ENCODE measurements at regions not wholly inside any gene's neighbourhood (a gene's known extent, or its start where the extent isn't known, plus 50 kb on each side); places are given as distances from the start of the nearest gene placed in this dataset.

DNA sequence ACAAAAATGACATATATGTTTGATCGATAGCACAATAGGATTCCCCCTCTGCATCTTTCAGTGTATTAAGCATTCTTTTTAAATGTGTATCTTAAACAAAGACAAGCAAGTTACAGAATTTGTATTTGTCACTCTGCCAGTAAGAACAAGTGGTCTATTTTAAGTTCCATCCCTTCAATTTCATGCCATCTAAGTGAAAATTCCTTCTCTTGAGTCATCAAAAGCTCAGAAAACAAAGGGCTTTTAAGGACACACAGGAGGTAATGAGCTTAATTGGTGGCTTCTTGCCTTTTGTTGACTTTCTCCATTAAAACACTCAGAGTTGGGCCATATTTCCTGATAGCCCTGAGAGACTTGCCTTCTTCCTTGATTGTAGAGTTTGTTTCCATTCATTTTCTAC is 547.8 kb downstream of the TENT5A start:
- no peak for TF ChIP-seq JUN (IDR thresholded peaks at IDR 0.05; ENCODE audit: low read depth, low read length)
- TF ChIP-seq, protein P1, sequence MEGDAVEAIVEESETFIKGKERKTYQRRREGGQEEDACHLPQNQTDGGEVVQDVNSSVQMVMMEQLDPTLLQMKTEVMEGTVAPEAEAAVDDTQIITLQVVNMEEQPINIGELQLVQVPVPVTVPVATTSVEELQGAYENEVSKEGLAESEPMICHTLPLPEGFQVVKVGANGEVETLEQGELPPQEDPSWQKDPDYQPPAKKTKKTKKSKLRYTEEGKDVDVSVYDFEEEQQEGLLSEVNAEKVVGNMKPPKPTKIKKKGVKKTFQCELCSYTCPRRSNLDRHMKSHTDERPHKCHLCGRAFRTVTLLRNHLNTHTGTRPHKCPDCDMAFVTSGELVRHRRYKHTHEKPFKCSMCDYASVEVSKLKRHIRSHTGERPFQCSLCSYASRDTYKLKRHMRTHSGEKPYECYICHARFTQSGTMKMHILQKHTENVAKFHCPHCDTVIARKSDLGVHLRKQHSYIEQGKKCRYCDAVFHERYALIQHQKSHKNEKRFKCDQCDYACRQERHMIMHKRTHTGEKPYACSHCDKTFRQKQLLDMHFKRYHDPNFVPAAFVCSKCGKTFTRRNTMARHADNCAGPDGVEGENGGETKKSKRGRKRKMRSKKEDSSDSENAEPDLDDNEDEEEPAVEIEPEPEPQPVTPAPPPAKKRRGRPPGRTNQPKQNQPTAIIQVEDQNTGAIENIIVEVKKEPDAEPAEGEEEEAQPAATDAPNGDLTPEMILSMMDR (IDR thresholded peaks at IDR 0.05; ENCODE audit: control extremely low read depth in 1 of 3, insufficient read depth in 1 of 3, low read depth in 1 of 3, low read length in 3 of 3) = no peak
- TF ChIP-seq POLR2A (IDR thresholded peaks at IDR 0.05; ENCODE audit: control extremely low read depth in 1 of 2, low read depth in 2 of 2, low read length in 2 of 2) = no peak
- TF ChIP-seq CHD2 (IDR thresholded peaks at IDR 0.05; ENCODE audit: low read length) = no peak
- TF ChIP-seq RAD21 (IDR thresholded peaks at IDR 0.05 in 1 of 2, conservative IDR thresholded peaks at IDR 0.05 in 1 of 2; ENCODE audit: low read depth in 2 of 2, low read length in 2 of 2) = no peak
- no peak for TF ChIP-seq SIN3A (conservative IDR thresholded peaks at IDR 0.05 in 1 of 2, IDR thresholded peaks at IDR 0.05 in 1 of 2; ENCODE audit: low read depth in 1 of 2, low read length in 2 of 2)
- no peak for TF ChIP-seq SRF (IDR thresholded peaks at IDR 0.05; ENCODE audit: low read depth, low read length)
- TF ChIP-seq POLR2AphosphoS5 (IDR thresholded peaks at IDR 0.05; ENCODE audit: low read depth, low read length) = no peak
- TF ChIP-seq TBP (IDR thresholded peaks at IDR 0.05; ENCODE audit: low read depth, low read length) = no peak
- TF ChIP-seq TCF12 (IDR thresholded peaks at IDR 0.05; ENCODE audit: low read depth, low read length) = no peak
- TF ChIP-seq, protein P2, sequence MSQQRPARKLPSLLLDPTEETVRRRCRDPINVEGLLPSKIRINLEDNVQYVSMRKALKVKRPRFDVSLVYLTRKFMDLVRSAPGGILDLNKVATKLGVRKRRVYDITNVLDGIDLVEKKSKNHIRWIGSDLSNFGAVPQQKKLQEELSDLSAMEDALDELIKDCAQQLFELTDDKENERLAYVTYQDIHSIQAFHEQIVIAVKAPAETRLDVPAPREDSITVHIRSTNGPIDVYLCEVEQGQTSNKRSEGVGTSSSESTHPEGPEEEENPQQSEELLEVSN (IDR thresholded peaks at IDR 0.05) = no peak
- no peak for TF ChIP-seq CBX5 (IDR thresholded peaks at IDR 0.05; ENCODE audit: low read depth, low read length)
- TF ChIP-seq RFX5 (IDR thresholded peaks at IDR 0.05; ENCODE audit: borderline replicate concordance, low read depth, low read length) = no peak

All from H1 (cell line).